ENCODE measurements at regions not wholly inside any gene's neighbourhood (a gene's known extent, or its start where the extent isn't known, plus 50 kb on each side); places are given as distances from the start of the nearest gene placed in this dataset.

GRCh38 chr12:107360482-107360881 lies 267.1 kb upstream of the CRY1 start:
- no peak for TF ChIP-seq POLR2A (IDR thresholded peaks at IDR 0.05)
- no peak for TF ChIP-seq CTCF (IDR thresholded peaks at IDR 0.05 in 4 of 5, conservative IDR thresholded peaks at IDR 0.05 in 1 of 5)

All from gastrocnemius medialis (tissue), 4 donors.